T-cell (primary cell): ENCODE measurements at regions not wholly inside any gene's neighbourhood (a gene's known extent, or its start where the extent isn't known, plus 50 kb on each side); places are given as distances from the start of the nearest gene placed in this dataset.

Source experiments
- ATAC-seq, 4 experiments: fragments of 200-7000 bp in 3 of 4; fragments of 150-1000 bp in 1 of 4; cut with Tn5 transposase; replicated peaks in 1 of 4; 1 replicate in 3 of 4; 2 replicates in 1 of 4; pipeline ENCODE4 v1.10.0; 2021; ENCODE audit warnings: moderate library complexity in 3 of 4, mild to moderate bottlenecking in 2 of 4, moderate number of reproducible peaks in 1 of 4
- CTCF ChIA-PET, 2 donors: fragments of 300-600 bp; sonication (Branson Sonifier 250); formaldehyde crosslinking; loops; one replicate each; lab custom pipeline; 2022; ENCODE audit warnings: antibody characterized with exemption in 2 of 2; lab: Charles Lee
- POLR2A ChIA-PET, 2 donors: fragments of 300-600 bp; sonication (Branson Sonifier 250); formaldehyde crosslinking; loops; one replicate each; lab custom pipeline; 2022; ENCODE audit warnings: antibody characterized with exemption in 2 of 2; lab: Charles Lee
- DNase-seq, 35 experiments: peaks; one replicate each; pipeline versions ENCODE4 v3.0.0 to v3.0.0-alpha.2; 2013 to 2023
- H3K27ac ChIP-seq: one replicate; pipeline ENCODE4 v1.5.1; 2013; ENCODE audit warnings: low read length
- H3K27me3 ChIP-seq, 2 experiments: replicated peaks in 1 of 2; 1 replicate in 1 of 2; 2 replicates in 1 of 2; pipeline versions ENCODE4 v1.6.1 to v1.7.0; 2013; ENCODE audit warnings: low read length in 1 of 2, mixed read lengths in 1 of 2; ENCODE audit not compliant: control insufficient read depth in 2 of 2, insufficient read depth in 2 of 2; ENCODE audit errors: extremely low read depth in 1 of 2
- H3K36me3 ChIP-seq, 2 donors: 1 replicate in 1 of 2; 2 replicates in 1 of 2; pipeline versions ENCODE4 v1.6.1 to v1.7.0; 2013; ENCODE audit warnings: low read length in 1 of 2; ENCODE audit not compliant: control insufficient read depth in 2 of 2, insufficient read depth in 1 of 2; ENCODE audit errors: extremely low read depth in 1 of 2
- H3K4me1 ChIP-seq, 2 experiments: 1 replicate in 1 of 2; 2 replicates in 1 of 2; pipeline versions ENCODE4 v1.6.1 to v1.7.0; 2013; ENCODE audit warnings: low read length in 2 of 2, mixed read lengths in 1 of 2; ENCODE audit not compliant: insufficient read depth in 2 of 2, control insufficient read depth in 1 of 2; ENCODE audit errors: extremely low read depth in 1 of 2
- H3K4me3 ChIP-seq, 2 donors: 1 replicate in 1 of 2; 2 replicates in 1 of 2; pipeline versions ENCODE4 v1.5.1 to v1.7.0; 2013; ENCODE audit warnings: mild to moderate bottlenecking in 2 of 2, low read length in 1 of 2, moderate library complexity in 1 of 2; ENCODE audit not compliant: control insufficient read depth in 1 of 2; ENCODE audit errors: extremely low read depth in 1 of 2
- H3K9me3 ChIP-seq: 2 replicates; pipeline ENCODE4 v1.7.0; 2013
- H3K27ac Mint-ChIP-seq, 2 donors: one replicate each; pipeline ENCODE4 v1.8.0; 2020 to 2021; ENCODE audit warnings: mild to moderate bottlenecking in 2 of 2, mixed read lengths in 2 of 2
- H3K27me3 Mint-ChIP-seq, 2 donors: one replicate each; pipeline ENCODE4 v1.8.0; 2021 to 2022; ENCODE audit warnings: mixed read lengths in 2 of 2
- H3K36me3 Mint-ChIP-seq: one replicate; pipeline ENCODE4 v1.8.0; 2021; ENCODE audit warnings: mixed read lengths
- H3K4me1 Mint-ChIP-seq, 3 donors: one replicate each; pipeline ENCODE4 v1.8.0; 2020 to 2022; ENCODE audit warnings: mixed read lengths in 3 of 3, mild to moderate bottlenecking in 1 of 3
- H3K4me3 Mint-ChIP-seq, 3 donors: one replicate each; pipeline ENCODE4 v1.8.0; 2020 to 2022; ENCODE audit warnings: mild to moderate bottlenecking in 3 of 3, mixed read lengths in 3 of 3, moderate library complexity in 3 of 3
- H3K9me3 Mint-ChIP-seq, 3 donors: one replicate each; pipeline ENCODE4 v1.8.0; 2020 to 2022; ENCODE audit warnings: mixed read lengths in 3 of 3
- WGBS: methylation state at CpG from one replicate; pipeline ENCODE4 v1.1.5; 2013; ENCODE audit warnings: missing lambda C conversion rate; ENCODE audit not compliant: insufficient coverage; 5-methylcytosine and 5-hydroxymethylcytosine counted together

DNA sequence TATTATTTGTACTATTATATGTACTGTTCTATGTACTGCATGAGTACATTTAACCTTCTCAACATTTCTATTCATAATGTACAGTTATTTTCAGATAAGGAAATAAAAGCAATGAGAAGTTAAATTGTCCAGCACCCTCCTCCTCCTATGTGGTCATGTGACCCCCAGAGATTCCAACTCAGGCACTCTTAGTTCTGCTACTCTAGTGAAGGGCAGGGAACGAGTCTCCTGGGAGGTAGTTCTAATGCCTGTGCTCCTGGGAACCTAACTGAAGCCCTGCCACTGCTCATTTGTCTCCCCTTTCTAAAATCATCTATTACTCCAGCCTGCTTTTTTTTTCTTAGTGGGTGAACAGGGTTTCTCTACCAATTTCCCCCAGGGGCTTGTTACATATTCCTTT is 105.9 kb upstream of the GPRIN3 start:
- no peak for DNase-seq
- H3K4me3 ChIP-seq: no peak overlapping the region
- no CpG with 5 or more reads among the region's 1 CpG for WGBS
- no peak for ATAC-seq
- Mint-ChIP-seq H3K36me3 (no peaks in the 10 kb centered on the region), H3K4me1 (peaks cover 0 to 5% (median 0%) of the 10 kb centered on the region in 3 donors), H3K27me3 (peaks cover 0 to 1% of the 10 kb centered on the region in 2 donors), H3K4me3 (no peak overlapping the region), H3K9me3 (no peaks in the 10 kb centered on the region), H3K27ac (no peak overlapping the region)
- H3K27me3 ChIP-seq: no peaks in the 10 kb centered on the region
- H3K36me3 ChIP-seq: no peaks in the 10 kb centered on the region
- H3K4me1 ChIP-seq: no peaks in the 10 kb centered on the region
- CTCF ChIA-PET: no interaction called here
- no peak overlapping the region for H3K27ac ChIP-seq
- no peaks in the 10 kb centered on the region for H3K9me3 ChIP-seq
- POLR2A ChIA-PET: no interaction called here

DNA sequence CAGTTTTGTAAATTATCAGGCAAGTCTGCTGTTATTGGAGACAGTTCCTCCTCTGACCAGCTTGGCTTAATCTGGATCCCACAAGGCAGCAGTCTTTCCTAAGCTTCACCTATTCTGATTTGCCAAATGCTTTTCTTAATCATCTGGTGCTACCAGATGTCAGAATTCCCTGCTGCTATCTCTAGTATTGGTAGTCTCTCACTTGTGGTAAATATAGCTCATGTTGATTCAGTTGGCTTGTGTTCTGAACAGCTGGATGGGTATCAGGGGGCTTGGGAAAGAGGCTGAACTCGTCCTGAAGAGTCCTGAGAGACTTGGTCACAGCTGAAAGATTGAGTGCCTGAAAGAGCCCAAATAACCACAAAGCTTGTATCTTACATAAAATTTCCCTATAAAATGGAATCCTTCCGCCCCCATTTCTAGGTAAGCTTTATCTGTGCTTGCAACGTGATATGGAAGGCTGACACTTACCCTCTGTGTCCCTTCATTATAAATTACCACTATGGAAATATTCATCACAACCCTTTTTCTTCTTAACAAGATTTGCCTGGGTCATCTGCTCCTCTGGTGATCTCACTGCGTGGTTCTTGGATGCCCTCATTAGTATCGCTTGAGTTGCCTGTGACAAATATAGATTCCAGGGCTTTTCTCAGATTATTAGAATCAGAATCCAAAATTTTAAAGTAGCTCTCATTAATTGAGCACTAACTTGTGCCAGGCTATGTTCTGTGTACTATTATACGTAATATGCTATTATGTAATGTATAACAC is 104.1 kb upstream of the GPRIN3 start:
- 97% methylated on average over 4 of the region's 6 CpGs for WGBS
- H3K4me1 Mint-ChIP-seq: peaks cover 0 to 5% (median 0%) of the 10 kb centered on the region in 3 donors
- no peak overlapping the region for H3K27ac Mint-ChIP-seq
- Histone ChIP-seq H3K4me1 (no peaks in the 10 kb centered on the region), H3K27me3 (no peaks in the 10 kb centered on the region), H3K27ac (no peak overlapping the region), H3K9me3 (no peaks in the 10 kb centered on the region), H3K4me3 (no peak overlapping the region), H3K36me3 (no peaks in the 10 kb centered on the region)
- H3K9me3 Mint-ChIP-seq: peaks cover 0 to 5% (median 0%) of the 10 kb centered on the region in 3 donors
- ATAC-seq (no peak), DNase-seq (no peak)
- H3K36me3 Mint-ChIP-seq: no peaks in the 10 kb centered on the region
- H3K27me3 Mint-ChIP-seq: peaks cover 0 to 1% of the 10 kb centered on the region in 2 donors
- H3K4me3 Mint-ChIP-seq: no peak overlapping the region
- ChIA-PET CTCF (no interaction called here), POLR2A (interaction anchor here (0.5 to 0.8 kb wide), 4 partner anchors 36 to 1178 kb away, joined by 3 read pairs; no protein-coding TSS in a partner anchor)

DNA sequence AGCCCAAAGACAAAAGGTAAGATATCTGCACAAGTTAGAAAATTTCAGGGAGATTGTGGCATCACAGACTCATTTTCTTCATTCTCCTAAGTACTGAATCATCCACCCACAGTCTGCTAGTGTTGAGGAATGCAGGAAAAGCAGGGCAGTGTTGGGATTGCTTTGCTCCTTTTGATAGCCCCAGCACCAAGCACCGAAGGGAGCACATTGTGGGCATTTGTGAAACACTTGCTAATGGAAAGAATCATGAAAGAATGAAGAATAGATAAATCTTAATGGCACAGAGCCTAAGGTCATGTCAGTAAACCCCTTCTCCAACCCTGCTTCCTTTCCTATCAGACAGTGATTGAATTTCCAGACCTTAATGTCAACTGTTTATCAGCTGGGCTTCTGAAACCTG is 103.1 kb upstream of the GPRIN3 start:
- H3K27me3 ChIP-seq: no peaks in the 10 kb centered on the region
- no peak for DNase-seq
- ChIA-PET CTCF (no interaction called here), POLR2A (no interaction called here)
- H3K27ac ChIP-seq: no peak overlapping the region
- no peaks in the 10 kb centered on the region for H3K36me3 Mint-ChIP-seq
- ATAC-seq: no peak
- WGBS: 80% methylated on average over 1 of the region's 1 CpG
- no peaks in the 10 kb centered on the region for H3K4me1 ChIP-seq
- no peak overlapping the region for H3K27ac Mint-ChIP-seq
- H3K4me3 ChIP-seq: no peak overlapping the region
- peaks cover 0 to 5% (median 0%) of the 10 kb centered on the region in 3 donors for H3K4me1 Mint-ChIP-seq
- H3K27me3 Mint-ChIP-seq: peaks cover 0 to 1% of the 10 kb centered on the region in 2 donors
- H3K9me3 Mint-ChIP-seq: peaks cover 0 to 5% (median 0%) of the 10 kb centered on the region in 3 donors
- no peaks in the 10 kb centered on the region for H3K9me3 ChIP-seq
- H3K4me3 Mint-ChIP-seq: no peak overlapping the region
- H3K36me3 ChIP-seq: no peaks in the 10 kb centered on the region

DNA sequence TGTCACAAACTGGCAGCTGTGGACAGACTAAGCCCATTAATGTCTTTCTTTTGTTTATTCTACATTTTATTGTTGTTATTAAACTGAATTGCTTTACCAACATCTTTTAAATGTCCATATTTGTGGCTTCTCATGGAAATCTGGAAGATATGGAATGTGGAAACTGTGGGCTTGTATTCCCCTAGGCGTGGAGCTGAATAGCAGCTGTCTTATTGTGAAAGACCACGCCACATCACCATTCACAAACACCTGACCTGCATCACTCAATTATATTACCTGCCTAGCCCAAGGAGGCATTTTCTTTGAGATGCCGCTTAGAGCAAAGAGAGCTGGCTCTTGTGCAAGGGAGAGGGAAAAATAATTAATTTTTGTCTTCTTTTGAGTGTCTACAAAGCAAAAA is 96.9 kb upstream of the GPRIN3 start:
- Histone ChIP-seq H3K27me3 (no peaks in the 10 kb centered on the region), H3K36me3 (no peaks in the 10 kb centered on the region), H3K9me3 (no peaks in the 10 kb centered on the region), H3K4me1 (no peaks in the 10 kb centered on the region), H3K4me3 (no peak overlapping the region), H3K27ac (no peak overlapping the region)
- no peak for ATAC-seq
- no CpG with 5 or more reads among the region's 3 CpGs for WGBS
- Mint-ChIP-seq H3K4me3 (no peak overlapping the region), H3K36me3 (no peaks in the 10 kb centered on the region), H3K4me1 (no peaks in the 10 kb centered on the region), H3K27ac (no peak overlapping the region), H3K27me3 (no peaks in the 10 kb centered on the region), H3K9me3 (peaks cover 0 to 5% (median 0%) of the 10 kb centered on the region in 3 donors)
- POLR2A ChIA-PET: no interaction called here
- no peak for DNase-seq
- CTCF ChIA-PET: no interaction called here

DNA sequence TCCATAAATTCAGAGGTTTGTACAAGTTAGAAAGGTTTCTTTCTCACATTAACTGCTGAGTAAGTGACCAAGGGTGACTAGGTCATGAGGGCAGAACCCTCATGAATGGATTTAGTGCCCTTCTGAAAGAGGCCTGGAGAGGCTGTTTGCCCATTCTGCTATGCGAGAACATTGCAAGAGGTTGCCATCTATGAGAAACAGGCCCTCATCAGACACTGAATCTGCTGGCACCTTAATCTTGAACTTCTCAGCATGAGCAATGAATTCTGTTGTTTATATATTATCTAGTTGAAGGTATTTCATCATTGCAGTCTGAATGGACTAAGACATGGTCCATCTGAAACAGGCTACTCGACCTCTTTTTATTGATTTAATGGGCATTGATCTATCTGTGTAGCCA is 96.2 kb upstream of the GPRIN3 start:
- ChIA-PET CTCF (no interaction called here), POLR2A (no interaction called here)
- no peak for DNase-seq
- Histone ChIP-seq H3K4me3 (no peak overlapping the region), H3K9me3 (no peaks in the 10 kb centered on the region), H3K36me3 (no peaks in the 10 kb centered on the region), H3K4me1 (no peaks in the 10 kb centered on the region), H3K27ac (no peak overlapping the region), H3K27me3 (no peaks in the 10 kb centered on the region)
- Mint-ChIP-seq H3K27me3 (no peaks in the 10 kb centered on the region), H3K4me3 (no peak overlapping the region), H3K36me3 (no peaks in the 10 kb centered on the region), H3K27ac (no peak overlapping the region), H3K4me1 (no peaks in the 10 kb centered on the region), H3K9me3 (peaks cover 0 to 5% (median 0%) of the 10 kb centered on the region in 3 donors)
- WGBS: 100% methylated on average over 1 of the region's 2 CpGs
- ATAC-seq: no peak

DNA sequence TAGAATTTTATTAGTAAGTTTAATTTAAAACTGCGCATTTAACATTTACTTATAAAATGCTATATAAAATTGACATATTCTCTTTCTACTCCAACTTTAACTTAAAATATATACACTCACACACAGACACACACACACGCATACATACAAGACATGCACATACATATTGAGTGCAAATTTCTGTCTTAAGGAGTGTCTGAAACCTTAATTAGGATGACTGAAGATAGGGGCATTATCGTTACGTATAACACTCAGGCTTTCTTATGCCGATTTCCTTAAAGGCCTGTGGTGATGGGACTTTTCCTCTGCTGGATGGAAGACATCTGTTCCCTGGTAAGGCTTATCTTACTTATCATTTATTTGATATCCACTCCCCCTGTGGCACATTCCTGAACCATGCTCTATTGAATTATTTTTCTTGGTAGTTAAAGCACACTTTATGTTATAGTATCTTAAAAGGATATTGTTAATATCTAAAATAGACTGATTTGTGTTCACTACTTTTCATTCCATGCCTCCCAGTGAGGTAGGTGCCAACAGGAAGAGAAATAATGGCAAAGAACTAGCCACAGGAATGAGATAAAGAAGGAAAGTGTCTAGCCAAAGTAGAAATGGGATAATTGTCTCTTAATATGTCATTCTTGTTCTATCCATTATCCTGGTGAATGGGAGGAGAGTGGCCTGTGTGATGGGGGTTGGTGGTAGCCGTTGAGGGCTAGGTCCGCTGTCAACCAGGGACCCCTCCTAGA is 92.9 kb upstream of the GPRIN3 start:
- H3K36me3 ChIP-seq: no peaks in the 10 kb centered on the region
- no peaks in the 10 kb centered on the region for H3K4me1 ChIP-seq
- Mint-ChIP-seq H3K4me3 (no peak overlapping the region), H3K36me3 (no peaks in the 10 kb centered on the region), H3K9me3 (no peaks in the 10 kb centered on the region), H3K4me1 (no peaks in the 10 kb centered on the region), H3K27ac (no peak overlapping the region), H3K27me3 (no peaks in the 10 kb centered on the region)
- H3K9me3 ChIP-seq: no peaks in the 10 kb centered on the region
- no peak overlapping the region for H3K27ac ChIP-seq
- ChIA-PET CTCF (no interaction called here), POLR2A (no interaction called here)
- 80% methylated on average over 1 of the region's 7 CpGs for WGBS
- no peaks in the 10 kb centered on the region for H3K27me3 ChIP-seq
- ATAC-seq (no peak), DNase-seq (no peak)
- no peak overlapping the region for H3K4me3 ChIP-seq
